ENCODE measurements at regions not wholly inside any gene's neighbourhood (a gene's known extent, or its start where the extent isn't known, plus 50 kb on each side); places are given as distances from the start of the nearest gene placed in this dataset.
"Not testable (repeated sequence)": the region's sequence is repeated elsewhere in the genome, so short reads cannot be mapped to it uniquely, and the experiment has no call there.

DNA sequence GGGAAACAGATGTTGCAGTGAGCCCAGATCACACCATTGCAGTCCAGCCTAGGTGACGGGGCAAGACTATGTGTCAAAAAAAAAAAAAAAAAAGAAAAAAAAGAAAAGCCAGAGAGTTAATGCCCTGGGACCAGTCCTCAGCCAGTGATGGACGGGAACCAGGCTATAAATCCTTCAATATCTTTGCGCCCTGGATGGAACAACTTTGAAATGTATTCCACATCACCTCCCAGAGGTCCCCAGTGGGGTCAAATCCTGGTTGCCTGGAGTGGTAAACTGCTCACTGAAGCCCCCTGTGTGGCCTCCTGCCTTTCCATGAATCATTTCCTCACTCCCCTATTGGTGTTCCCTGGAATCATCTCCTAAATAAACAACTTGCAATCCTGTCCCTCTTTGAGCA is 166.9 kb downstream of the DEFB131A start:
- Histone ChIP-seq H3K9me2 (replicated peaks; ENCODE audit: insufficient read depth, low read length) (no peaks in the 10 kb centered on the region), H3K36me3 (ENCODE audit: insufficient read depth, low read length) (no peaks in the 10 kb centered on the region), H3K79me2 (ENCODE audit: low read length) (no peaks in the 10 kb centered on the region), H2AFZ (ENCODE audit: low read length) (no peak overlapping the region), H4K20me1 (ENCODE audit: insufficient read depth, low read depth, low read length) (no peaks in the 10 kb centered on the region), H3K4me3 (ENCODE audit: low read length) (no peak overlapping the region), H3K4me2 (ENCODE audit: low read depth, low read length, poor library complexity, severe bottlenecking) (no peak overlapping the region), H3K4me1 (ENCODE audit: low read length) (no peaks in the 10 kb centered on the region), H3K9ac (ENCODE audit: low read length) (no peak overlapping the region), H3K27me3 (ENCODE audit: low read length) (no peaks in the 10 kb centered on the region), H3K27ac (ENCODE audit: low read length) (no peak overlapping the region), H3K9me3 (ENCODE audit: low read length) (no peaks in the 10 kb centered on the region)
- DNase-seq, result no peak

DNA sequence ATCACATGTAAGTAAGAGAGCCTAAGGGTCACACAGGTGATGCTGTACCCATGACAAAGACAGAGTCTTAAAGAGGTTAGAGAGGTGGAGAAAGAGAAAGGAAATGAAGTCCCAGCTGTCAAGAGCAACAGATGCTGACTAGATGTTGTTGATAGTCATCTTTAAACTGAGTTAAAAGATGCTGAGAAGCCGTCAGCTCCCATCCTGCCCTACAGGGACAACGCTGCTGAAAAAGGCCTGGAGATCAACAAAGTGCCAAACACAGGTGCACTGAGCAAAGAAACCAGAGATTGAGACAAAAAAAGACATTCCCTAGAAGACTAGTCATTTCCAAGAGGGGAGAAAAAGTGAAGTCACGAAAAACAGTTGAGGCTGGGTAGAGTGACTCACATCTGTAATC is 145.0 kb upstream of the DRD5 start:
- H3K4me1 ChIP-seq (ENCODE audit: low read length); H3K79me2 ChIP-seq (ENCODE audit: low read length); H3K9me2 ChIP-seq (replicated peaks; ENCODE audit: insufficient read depth, low read length); H3K4me2 ChIP-seq (ENCODE audit: low read depth, low read length, poor library complexity, severe bottlenecking); H3K27ac ChIP-seq (ENCODE audit: low read length); H3K9ac ChIP-seq (ENCODE audit: low read length); H2AFZ ChIP-seq (ENCODE audit: low read length); H3K4me3 ChIP-seq (ENCODE audit: low read length); H4K20me1 ChIP-seq (ENCODE audit: insufficient read depth, low read depth, low read length); H3K9me3 ChIP-seq (ENCODE audit: low read length); DNase-seq; H3K36me3 ChIP-seq (ENCODE audit: insufficient read depth, low read length); H3K27me3 ChIP-seq (ENCODE audit: low read length): not testable (repeated sequence)

DNA sequence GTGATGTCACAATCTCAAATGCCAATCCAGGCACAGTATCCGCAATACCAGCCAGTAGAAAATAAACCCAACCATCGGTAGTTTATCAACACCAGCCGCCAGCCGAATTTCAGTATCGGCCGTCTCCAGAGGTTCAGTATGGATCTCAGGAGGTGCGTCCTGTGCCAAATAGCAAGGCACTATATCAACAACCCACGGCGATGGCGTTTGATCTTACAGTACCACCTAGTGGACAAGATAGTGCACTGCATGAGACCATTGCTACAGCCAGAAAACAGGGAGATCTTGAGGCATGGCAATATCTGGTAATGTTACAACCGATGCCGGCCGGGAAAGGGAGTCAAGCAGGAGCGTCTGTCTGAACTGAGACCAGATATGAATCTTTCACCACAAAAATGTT is 121.8 kb upstream of the DRD5 start:
- H3K27ac ChIP-seq (ENCODE audit: low read length); H3K9me3 ChIP-seq (ENCODE audit: low read length): not testable (repeated sequence)
- peak; percentile 38 for DNase-seq

GRCh38 chr4:9660955-9661354 is 120.5 kb upstream of the DRD5 start:
- H3K9ac ChIP-seq (ENCODE audit: low read length); H3K4me3 ChIP-seq (ENCODE audit: low read length); H3K36me3 ChIP-seq (ENCODE audit: insufficient read depth, low read length); H3K27ac ChIP-seq (ENCODE audit: low read length); H3K27me3 ChIP-seq (ENCODE audit: low read length); H3K4me2 ChIP-seq (ENCODE audit: low read depth, low read length, poor library complexity, severe bottlenecking); H3K9me3 ChIP-seq (ENCODE audit: low read length); H3K79me2 ChIP-seq (ENCODE audit: low read length); H3K9me2 ChIP-seq (replicated peaks; ENCODE audit: insufficient read depth, low read length); H4K20me1 ChIP-seq (ENCODE audit: insufficient read depth, low read depth, low read length); DNase-seq; H3K4me1 ChIP-seq (ENCODE audit: low read length); H2AFZ ChIP-seq (ENCODE audit: low read length): not testable (repeated sequence)

More for the DNA sequence above, 121.8 kb upstream of the DRD5 start:
- H3K4me1 ChIP-seq (ENCODE audit: low read length); H4K20me1 ChIP-seq (ENCODE audit: insufficient read depth, low read depth, low read length); H3K36me3 ChIP-seq (ENCODE audit: insufficient read depth, low read length); H3K4me3 ChIP-seq (ENCODE audit: low read length); H3K79me2 ChIP-seq (ENCODE audit: low read length); H3K9me2 ChIP-seq (replicated peaks; ENCODE audit: insufficient read depth, low read length); H3K9ac ChIP-seq (ENCODE audit: low read length); H2AFZ ChIP-seq (ENCODE audit: low read length); H3K27me3 ChIP-seq (ENCODE audit: low read length); H3K4me2 ChIP-seq (ENCODE audit: low read depth, low read length, poor library complexity, severe bottlenecking): not testable (repeated sequence)

DNA sequence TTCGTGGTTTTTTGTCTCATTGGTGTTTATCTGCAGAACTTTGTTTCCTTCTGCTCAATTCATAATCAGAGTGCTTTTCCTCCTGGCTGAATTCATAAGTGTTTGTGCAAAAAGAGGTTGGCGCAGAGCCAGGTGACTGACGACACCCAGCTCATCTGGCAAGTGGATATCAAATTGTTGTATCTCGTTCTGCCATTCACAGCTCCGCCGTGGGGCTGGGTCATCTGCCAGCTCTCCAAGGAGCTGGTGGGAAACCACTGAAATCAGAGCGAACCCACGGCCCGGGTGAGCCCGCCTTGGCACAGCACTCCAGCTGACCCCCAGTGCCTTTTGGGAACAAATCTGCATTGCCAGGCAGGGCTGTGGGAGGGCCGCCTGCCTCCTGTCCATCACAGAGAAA is 110.7 kb upstream of the DRD5 start:
- H4K20me1 ChIP-seq (ENCODE audit: insufficient read depth, low read depth, low read length); H3K4me3 ChIP-seq (ENCODE audit: low read length); H3K9me2 ChIP-seq (replicated peaks; ENCODE audit: insufficient read depth, low read length); H3K36me3 ChIP-seq (ENCODE audit: insufficient read depth, low read length); H3K27me3 ChIP-seq (ENCODE audit: low read length); H3K79me2 ChIP-seq (ENCODE audit: low read length); H3K4me1 ChIP-seq (ENCODE audit: low read length); H3K9me3 ChIP-seq (ENCODE audit: low read length); H3K27ac ChIP-seq (ENCODE audit: low read length); H3K9ac ChIP-seq (ENCODE audit: low read length); H2AFZ ChIP-seq (ENCODE audit: low read length); H3K4me2 ChIP-seq (ENCODE audit: low read depth, low read length, poor library complexity, severe bottlenecking); DNase-seq: not testable (repeated sequence)

DNA sequence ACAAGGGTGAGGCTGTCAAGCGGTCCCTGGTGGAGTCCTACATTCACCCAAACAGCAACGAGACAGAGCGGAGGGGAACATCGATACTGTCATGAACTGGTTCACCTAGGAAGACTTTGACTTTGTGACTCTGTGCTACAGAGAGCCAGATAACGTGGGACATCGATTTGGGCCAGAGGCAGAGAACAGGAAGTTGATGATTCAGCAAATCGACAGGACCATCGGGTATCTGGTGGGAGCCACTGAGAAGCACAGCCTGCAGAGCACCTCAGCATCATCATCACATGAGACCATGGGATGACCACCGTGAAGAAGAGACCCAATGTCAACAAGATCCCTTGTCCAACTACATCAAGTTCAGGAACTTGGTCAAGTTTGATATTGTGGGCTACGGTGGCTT is 104.1 kb upstream of the DRD5 start:
- H3K79me2 ChIP-seq (ENCODE audit: low read length); H3K27ac ChIP-seq (ENCODE audit: low read length); H3K9me3 ChIP-seq (ENCODE audit: low read length); H4K20me1 ChIP-seq (ENCODE audit: insufficient read depth, low read depth, low read length); H3K9ac ChIP-seq (ENCODE audit: low read length); H3K4me2 ChIP-seq (ENCODE audit: low read depth, low read length, poor library complexity, severe bottlenecking); DNase-seq; H3K4me1 ChIP-seq (ENCODE audit: low read length); H3K4me3 ChIP-seq (ENCODE audit: low read length); H3K27me3 ChIP-seq (ENCODE audit: low read length); H3K9me2 ChIP-seq (replicated peaks; ENCODE audit: insufficient read depth, low read length); H2AFZ ChIP-seq (ENCODE audit: low read length); H3K36me3 ChIP-seq (ENCODE audit: insufficient read depth, low read length): not testable (repeated sequence)

DNA sequence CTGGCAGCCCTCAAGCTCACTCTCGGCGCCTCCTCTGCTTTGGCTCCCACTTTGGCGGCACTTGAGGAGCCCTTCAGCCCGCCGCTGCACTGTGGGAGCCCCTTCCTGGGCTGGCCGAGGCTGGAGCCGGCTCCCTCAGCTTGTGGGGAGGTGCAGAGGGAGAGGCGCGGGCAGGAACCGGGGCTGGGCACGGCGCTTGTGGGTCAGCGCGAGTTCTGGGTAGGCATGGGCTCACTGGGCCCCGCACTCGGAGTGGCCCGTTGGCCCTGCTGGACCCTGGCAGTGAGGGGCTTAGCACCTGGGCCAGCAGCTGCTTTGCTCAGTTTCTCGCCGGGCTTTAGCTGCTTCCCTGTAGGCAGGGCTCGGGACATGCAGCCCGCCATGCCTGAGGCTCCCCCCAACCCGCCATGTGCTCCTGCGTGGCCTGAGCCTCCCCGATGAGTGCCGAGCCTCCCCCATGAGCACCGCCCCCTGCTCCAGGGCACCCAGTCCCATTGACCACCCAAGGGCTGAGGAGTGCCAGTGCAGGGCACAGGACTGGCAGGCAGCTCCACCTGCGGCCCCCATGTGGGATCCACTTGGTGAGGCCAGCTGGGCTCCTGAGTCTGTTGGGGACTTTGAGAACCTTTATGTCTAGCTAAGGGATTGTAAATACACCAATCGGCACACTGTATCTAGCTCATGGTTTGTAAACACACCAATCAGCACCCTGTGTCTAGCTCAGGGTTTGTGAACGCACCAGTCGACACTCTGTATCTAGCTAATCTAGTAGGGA is 101.5 kb upstream of the DRD5 start:
- H3K9me2 ChIP-seq (replicated peaks; ENCODE audit: insufficient read depth, low read length), result no peaks in the 10 kb centered on the region
- H3K36me3 ChIP-seq (ENCODE audit: insufficient read depth, low read length), result no peaks in the 10 kb centered on the region
- H3K4me2 ChIP-seq (ENCODE audit: low read depth, low read length, poor library complexity, severe bottlenecking), result no peak overlapping the region
- no peaks in the 10 kb centered on the region for H3K9me3 ChIP-seq (ENCODE audit: low read length)
- H3K27ac ChIP-seq (ENCODE audit: low read length), result no peak overlapping the region
- no peak overlapping the region for H3K9ac ChIP-seq (ENCODE audit: low read length)
- H2AFZ ChIP-seq (ENCODE audit: low read length), result no peak overlapping the region
- DNase-seq, result no peak
- no peak overlapping the region for H3K4me3 ChIP-seq (ENCODE audit: low read length)
- no peaks in the 10 kb centered on the region for H3K4me1 ChIP-seq (ENCODE audit: low read length)
- H4K20me1 ChIP-seq (ENCODE audit: insufficient read depth, low read depth, low read length), result no peaks in the 10 kb centered on the region
- H3K79me2 ChIP-seq (ENCODE audit: low read length), result no peaks in the 10 kb centered on the region
- H3K27me3 ChIP-seq (ENCODE audit: low read length), result no peaks in the 10 kb centered on the region

GRCh38 chr4:9683174-9683573 is 98.3 kb upstream of the DRD5 start:
- H3K9me2 ChIP-seq (replicated peaks; ENCODE audit: insufficient read depth, low read length); H3K79me2 ChIP-seq (ENCODE audit: low read length); H4K20me1 ChIP-seq (ENCODE audit: insufficient read depth, low read depth, low read length); H3K27ac ChIP-seq (ENCODE audit: low read length); H3K4me3 ChIP-seq (ENCODE audit: low read length); H3K27me3 ChIP-seq (ENCODE audit: low read length); H3K9me3 ChIP-seq (ENCODE audit: low read length); H3K4me2 ChIP-seq (ENCODE audit: low read depth, low read length, poor library complexity, severe bottlenecking); H3K4me1 ChIP-seq (ENCODE audit: low read length); H3K36me3 ChIP-seq (ENCODE audit: insufficient read depth, low read length); H3K9ac ChIP-seq (ENCODE audit: low read length); H2AFZ ChIP-seq (ENCODE audit: low read length); DNase-seq: not testable (repeated sequence)

DNA sequence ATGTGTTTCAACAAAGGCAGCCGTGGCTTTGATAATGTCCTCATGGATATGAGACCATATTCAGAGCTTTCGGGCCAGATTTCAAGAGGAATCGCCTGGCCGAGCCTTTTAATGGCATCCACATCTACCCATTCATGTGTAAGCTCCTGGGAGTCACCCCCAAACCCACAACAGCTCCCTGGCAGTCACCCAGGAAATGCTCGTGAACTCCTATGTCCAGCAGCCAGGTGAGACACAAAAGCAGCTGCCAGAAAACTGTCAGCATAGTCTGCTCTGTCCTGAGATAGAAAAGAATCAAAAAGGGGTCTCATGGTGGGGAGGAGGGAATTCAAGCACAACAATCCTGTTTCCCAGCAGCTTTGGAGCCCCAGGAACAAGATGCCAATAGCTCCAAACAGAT is 96.4 kb upstream of the DRD5 start:
- H3K9me3 ChIP-seq (ENCODE audit: low read length); DNase-seq; H3K9me2 ChIP-seq (replicated peaks; ENCODE audit: insufficient read depth, low read length); H2AFZ ChIP-seq (ENCODE audit: low read length); H4K20me1 ChIP-seq (ENCODE audit: insufficient read depth, low read depth, low read length); H3K4me3 ChIP-seq (ENCODE audit: low read length); H3K79me2 ChIP-seq (ENCODE audit: low read length); H3K27me3 ChIP-seq (ENCODE audit: low read length); H3K36me3 ChIP-seq (ENCODE audit: insufficient read depth, low read length); H3K9ac ChIP-seq (ENCODE audit: low read length); H3K4me1 ChIP-seq (ENCODE audit: low read length); H3K27ac ChIP-seq (ENCODE audit: low read length); H3K4me2 ChIP-seq (ENCODE audit: low read depth, low read length, poor library complexity, severe bottlenecking): not testable (repeated sequence)
